Mesodermal cell (in vitro differentiated cells): ENCODE measurements at regions not wholly inside any gene's neighbourhood (a gene's known extent, or its start where the extent isn't known, plus 50 kb on each side); places are given as distances from the start of the nearest gene placed in this dataset.

Experiments
- H3K27ac ChIP-seq: 2 replicates; pipeline ENCODE4 v1.7.0; 2013; ENCODE audit warnings: mild to moderate bottlenecking, low read depth, low read length, moderate library complexity; ENCODE audit not compliant: severe bottlenecking
- H3K36me3 ChIP-seq: 2 replicates; pipeline ENCODE4 v1.7.1; 2013; ENCODE audit warnings: mild to moderate bottlenecking, low read length, moderate library complexity; ENCODE audit not compliant: control insufficient read depth, insufficient read depth
- H3K4me1 ChIP-seq: one replicate; pipeline ENCODE4 v1.7.1; 2013; ENCODE audit warnings: mild to moderate bottlenecking, low read length; ENCODE audit not compliant: insufficient read depth, control insufficient read depth, poor library complexity, severe bottlenecking
- H3K4me3 ChIP-seq: 2 replicates; pipeline ENCODE4 v1.7.0; 2013; ENCODE audit warnings: low read length, control low read depth, mild to moderate bottlenecking; ENCODE audit not compliant: insufficient read depth, poor library complexity, severe bottlenecking; ENCODE audit errors: extremely low read depth
- H3K9me3 ChIP-seq: 2 replicates; pipeline ENCODE4 v1.7.1; 2013; ENCODE audit warnings: mild to moderate bottlenecking, low read length, moderate library complexity; ENCODE audit not compliant: control insufficient read depth
- WGBS, 2 experiments: methylation state at CpG; one replicate each; pipeline ENCODE4 v1.1.5; 2013; ENCODE audit warnings: missing lambda C conversion rate in 2 of 2; ENCODE audit not compliant: insufficient coverage in 2 of 2; 5-methylcytosine and 5-hydroxymethylcytosine counted together

GRCh38 chr3:30113906-30114305 lies 492.5 kb upstream of the TGFBR2 start:
- whole genome bisulfite sequencing, 2 experiments = 67% methylated on average over 1 of the region's 3 CpGs; no CpG with 5 or more reads in 1 of the 2 experiments
- Histone ChIP-seq H3K4me1 (no peaks in the 10 kb centered on the region), H3K27ac (no peak overlapping the region), H3K36me3 (no peaks in the 10 kb centered on the region), H3K9me3 (no peaks in the 10 kb centered on the region), H3K4me3 (no peak overlapping the region)

GRCh38 chr3:30114918-30115317 lies 491.5 kb upstream of the TGFBR2 start:
- WGBS, 2 experiments = 100% methylated on average over 1 of the region's 2 CpGs; no CpG with 5 or more reads in 1 of the 2 experiments
- H3K4me3 ChIP-seq = no peak overlapping the region
- H3K4me1 ChIP-seq = no peaks in the 10 kb centered on the region
- H3K27ac ChIP-seq = no peak overlapping the region
- H3K9me3 ChIP-seq = no peaks in the 10 kb centered on the region
- no peaks in the 10 kb centered on the region for H3K36me3 ChIP-seq

- Histone ChIP-seq H3K4me1 (no peaks in the 10 kb centered on the region), H3K9me3 (no peaks in the 10 kb centered on the region), H3K27ac (no peak overlapping the region), H3K36me3 (no peaks in the 10 kb centered on the region), H3K4me3 (no peak overlapping the region)
- WGBS, 2 experiments = 80% methylated on average over 1 of the region's 1 CpG; no CpG with 5 or more reads in 1 of the 2 experiments
Observed at GRCh38 chr3:30122359-30122758, 484.0 kb upstream of the TGFBR2 start.

GRCh38 chr3:30123224-30123623 lies 483.2 kb upstream of the TGFBR2 start:
- Histone ChIP-seq H3K4me3 (no peak overlapping the region), H3K4me1 (no peaks in the 10 kb centered on the region), H3K27ac (no peak overlapping the region), H3K36me3 (no peaks in the 10 kb centered on the region), H3K9me3 (no peaks in the 10 kb centered on the region)
- WGBS, 2 experiments = 83 to 100% methylated on average over 1 to 2 of the region's 3 CpGs

- Histone ChIP-seq H3K27ac (no peak overlapping the region), H3K36me3 (no peaks in the 10 kb centered on the region), H3K9me3 (no peaks in the 10 kb centered on the region), H3K4me1 (no peaks in the 10 kb centered on the region), H3K4me3 (no peak overlapping the region)
- WGBS, 2 experiments = no CpG with 5 or more reads among the region's 1 CpG
Observed at GRCh38 chr3:30123755-30124154, 482.6 kb upstream of the TGFBR2 start.

- Histone ChIP-seq H3K27ac (no peak overlapping the region), H3K4me3 (no peak overlapping the region), H3K36me3 (no peaks in the 10 kb centered on the region), H3K4me1 (no peaks in the 10 kb centered on the region), H3K9me3 (no peaks in the 10 kb centered on the region)
- WGBS, 2 experiments = no CpG with 5 or more reads among the region's 2 CpGs
Observed at GRCh38 chr3:30124435-30125370, 481.7 kb upstream of the TGFBR2 start.

GRCh38 chr3:30129765-30130164 lies 476.6 kb upstream of the TGFBR2 start:
- Histone ChIP-seq H3K27ac (no peak overlapping the region), H3K4me3 (no peak overlapping the region), H3K4me1 (no peaks in the 10 kb centered on the region), H3K9me3 (no peaks in the 10 kb centered on the region), H3K36me3 (no peaks in the 10 kb centered on the region)
- 57 to 75% methylated on average over 1 to 2 of the region's 2 CpGs for WGBS, 2 experiments

GRCh38 chr3:30130391-30130790 lies 476.0 kb upstream of the TGFBR2 start:
- Histone ChIP-seq H3K36me3 (no peaks in the 10 kb centered on the region), H3K9me3 (no peaks in the 10 kb centered on the region), H3K4me1 (no peaks in the 10 kb centered on the region), H3K4me3 (no peak overlapping the region), H3K27ac (no peak overlapping the region)
- 100% methylated on average over 1 of the region's 1 CpG for WGBS, 2 experiments

GRCh38 chr3:30131191-30131590 lies 475.2 kb upstream of the TGFBR2 start:
- WGBS, 2 experiments = 100% methylated on average over 2 of the region's 4 CpGs; no CpG with 5 or more reads in 1 of the 2 experiments
- H3K4me1 ChIP-seq = no peaks in the 10 kb centered on the region
- no peak overlapping the region for H3K27ac ChIP-seq
- H3K36me3 ChIP-seq = no peaks in the 10 kb centered on the region
- no peak overlapping the region for H3K4me3 ChIP-seq
- no peaks in the 10 kb centered on the region for H3K9me3 ChIP-seq

GRCh38 chr3:30135190-30135589 lies 471.2 kb upstream of the TGFBR2 start:
- Histone ChIP-seq H3K4me1 (no peaks in the 10 kb centered on the region), H3K4me3 (no peak overlapping the region), H3K27ac (no peak overlapping the region), H3K36me3 (no peaks in the 10 kb centered on the region), H3K9me3 (no peaks in the 10 kb centered on the region)
- WGBS, 2 experiments = 100% methylated on average over 2 of the region's 4 CpGs; no CpG with 5 or more reads in 1 of the 2 experiments

GRCh38 chr3:30139283-30139682 lies 467.1 kb upstream of the TGFBR2 start:
- Histone ChIP-seq H3K4me3 (no peak overlapping the region), H3K36me3 (no peaks in the 10 kb centered on the region), H3K4me1 (no peaks in the 10 kb centered on the region), H3K27ac (no peak overlapping the region), H3K9me3 (no peaks in the 10 kb centered on the region)
